Iris pigment epithelial cell (primary cell): ENCODE measurements at regions not wholly inside any gene's neighbourhood (a gene's known extent, or its start where the extent isn't known, plus 50 kb on each side); places are given as distances from the start of the nearest gene placed in this dataset.
"Not testable (repeated sequence)": the region's sequence is repeated elsewhere in the genome, so short reads cannot be mapped to it uniquely, and the experiment has no call there.

Source experiments
- DNase-seq: peaks from one replicate; pipeline ENCODE4 v3.0.0-alpha.2; 2011; ENCODE audit warnings: low read depth

- DNase-seq = not testable (repeated sequence)
These were observed 144.9 kb upstream of the APOOL start for GRCh38 chrX:84858771-84859170.

DNA sequence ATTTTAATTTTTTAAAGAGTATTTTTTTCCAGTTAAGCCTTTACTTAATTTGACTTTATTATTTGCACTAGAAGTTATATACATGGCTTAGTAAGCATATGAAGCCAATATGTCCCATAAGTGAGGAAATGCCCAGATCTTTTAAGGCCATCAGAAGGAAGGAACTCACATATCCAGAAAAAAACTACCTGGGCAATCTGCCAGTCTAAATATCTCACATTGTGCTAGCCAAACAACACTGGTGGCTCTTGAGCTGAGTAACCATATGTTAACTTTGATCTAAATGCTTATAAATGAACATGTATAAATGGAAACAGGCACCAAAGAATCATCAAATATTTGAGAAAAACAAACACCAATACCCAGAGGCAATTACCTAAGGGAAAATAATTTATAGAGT is 138.6 kb upstream of the APOOL start:
- DNase-seq = peak; percentile 59

GRCh38 chrX:84870281-84870680 is 133.4 kb upstream of the APOOL start:
- DNase-seq = not testable (repeated sequence)

- DNase-seq = not testable (repeated sequence)
These were observed 131.4 kb upstream of the APOOL start for GRCh38 chrX:84872160-84872771.

DNA sequence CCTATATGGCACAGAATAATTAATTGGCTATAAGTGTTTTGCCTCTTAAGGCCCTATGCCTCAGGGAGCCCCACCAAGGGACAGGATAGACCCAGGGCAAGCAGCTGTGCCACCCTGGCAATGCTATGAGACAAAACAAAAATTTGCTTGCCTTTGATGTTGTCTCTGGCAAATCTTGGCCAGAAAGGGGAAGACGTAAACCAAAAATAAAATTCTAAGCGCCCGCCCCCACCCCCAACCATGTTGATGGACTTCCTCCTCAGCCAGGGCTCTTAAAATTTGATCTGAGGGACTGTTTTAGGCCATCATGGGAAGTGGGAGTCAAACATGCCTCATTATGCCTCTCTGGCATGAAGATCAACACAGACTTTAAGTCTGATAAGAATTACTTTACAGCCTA is 130.5 kb upstream of the APOOL start:
- DNase-seq = no peak

- no peak for DNase-seq
These were observed 126.8 kb upstream of the APOOL start for GRCh38 chrX:84876876-84877275.

- DNase-seq = no peak
These were observed 109.8 kb upstream of the APOOL start for GRCh38 chrX:84893897-84894296.

GRCh38 chrX:84907324-84907968 is 96.2 kb upstream of the APOOL start:
- peak; percentile 25 for DNase-seq

DNA sequence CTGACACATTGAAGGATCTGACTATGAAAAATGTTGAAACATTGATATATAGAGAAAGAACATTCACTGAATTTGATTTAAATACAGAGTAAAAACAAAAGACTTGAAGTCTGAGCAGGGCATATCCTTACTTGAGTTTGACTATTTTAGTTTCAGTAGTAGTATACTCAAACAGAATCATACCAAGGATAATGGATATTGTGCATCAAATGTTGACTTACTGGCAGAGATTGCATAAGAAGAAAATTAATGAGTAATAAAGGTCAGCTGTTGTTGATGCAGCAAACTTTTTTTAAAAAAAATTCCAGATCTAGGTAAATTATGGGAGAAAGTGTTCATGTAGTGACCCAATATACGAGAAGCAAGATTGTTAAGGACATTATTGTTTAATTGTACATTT is 94.5 kb upstream of the APOOL start:
- DNase-seq = peak; percentile 9

GRCh38 chrX:84924624-84925023 is 79.1 kb upstream of the APOOL start:
- DNase-seq = no peak

- no peak for DNase-seq
These were observed 70.9 kb upstream of the APOOL start for GRCh38 chrX:84932814-84933213.

DNA sequence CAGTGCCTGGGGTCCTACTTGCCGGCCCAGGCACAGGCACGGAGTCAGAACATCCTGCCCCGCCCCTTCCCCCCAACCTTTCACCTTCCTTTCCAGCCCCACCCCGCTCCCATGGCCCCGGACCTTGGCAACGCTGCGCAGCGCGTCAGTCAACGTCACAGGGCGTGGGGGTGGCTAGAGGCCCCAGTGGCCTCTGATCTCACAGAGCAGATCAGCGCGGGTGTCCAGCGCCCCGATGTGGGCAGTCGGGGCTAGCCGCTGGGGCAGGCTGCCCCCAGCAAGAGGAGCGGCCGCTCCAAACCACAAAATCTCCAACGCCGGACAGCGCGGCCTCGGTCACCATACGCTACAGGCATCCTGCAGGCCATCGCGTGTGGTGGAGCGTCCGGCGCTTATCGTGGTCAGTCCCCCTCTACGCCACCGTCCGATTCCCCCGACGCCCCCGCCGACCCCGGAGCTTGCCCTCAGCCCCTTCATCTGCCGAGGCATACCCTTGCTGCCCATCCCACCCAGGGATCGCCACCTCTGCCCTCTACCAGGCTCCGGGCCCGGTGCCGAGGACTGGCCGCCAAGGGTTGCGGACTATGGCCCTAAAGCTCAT is 69.6 kb upstream of the APOOL start:
- no peak for DNase-seq
